GF-D8 (cell line): ENCODE measurements at regions not wholly inside any gene's neighbourhood (a gene's known extent, or its start where the extent isn't known, plus 50 kb on each side); places are given as distances from the start of the nearest gene placed in this dataset.

Source experiments
- DNase-seq: peaks from one replicate; lab custom pipeline; 2025; lab: John Stamatoyannopoulos, UW

- DNase-seq, result no peak
Observed at GRCh38 chr20:57847104-57847503, 137.3 kb upstream of the PMEPA1 start.

DNA sequence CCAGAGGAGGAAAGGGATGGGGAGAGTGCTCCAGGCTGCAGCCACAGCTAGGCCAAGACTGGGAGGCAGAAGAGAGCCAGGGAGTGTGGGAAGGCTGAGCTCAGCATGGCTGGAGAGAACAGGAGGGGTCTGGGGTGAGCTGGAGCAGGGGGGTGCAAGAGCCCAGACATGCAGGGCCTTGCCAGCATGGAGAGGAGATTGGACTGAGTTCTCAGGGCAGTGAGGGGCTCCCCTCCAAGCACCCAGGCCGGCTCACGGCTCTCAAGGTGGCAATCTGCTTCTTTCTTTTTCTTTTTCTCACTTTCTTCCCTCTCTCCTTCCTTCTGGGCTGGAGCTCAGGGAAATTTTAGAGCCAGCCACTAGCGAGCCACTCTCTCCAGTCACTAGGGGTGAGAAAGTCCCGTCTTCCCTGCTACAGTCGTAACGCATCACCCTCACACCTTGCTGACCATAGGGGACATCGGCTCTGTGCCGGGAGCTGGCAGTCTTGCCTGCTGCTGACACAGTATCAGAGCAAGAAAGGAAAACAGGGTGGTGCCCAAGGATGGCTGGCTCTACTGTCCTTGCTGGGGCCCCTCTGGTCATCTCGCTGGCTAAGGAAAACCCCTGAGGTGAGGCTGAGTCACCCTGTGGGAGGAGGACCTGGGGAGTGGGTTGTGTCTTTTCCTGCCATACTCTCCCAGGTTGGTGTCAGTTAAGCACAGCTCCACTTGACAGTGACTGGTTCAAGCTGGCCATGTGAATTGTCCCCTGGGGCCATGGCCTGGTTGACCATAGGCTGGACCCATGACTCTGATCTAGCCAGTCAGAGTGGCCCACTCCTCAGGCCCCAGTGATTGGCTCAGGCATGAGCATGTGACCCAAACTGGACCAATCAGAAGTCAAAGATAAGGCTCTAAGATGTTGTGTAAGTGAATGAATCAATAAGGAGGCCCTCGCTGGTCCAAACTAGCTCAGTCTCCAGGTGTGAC, 135.1 kb upstream of the PMEPA1 start:
- no peak for DNase-seq

GRCh38 chr20:57843941-57844625, 134.3 kb upstream of the PMEPA1 start:
- DNase-seq, result no peak

GRCh38 chr20:57842720-57843119, 132.9 kb upstream of the PMEPA1 start:
- DNase-seq, result no peak

DNA sequence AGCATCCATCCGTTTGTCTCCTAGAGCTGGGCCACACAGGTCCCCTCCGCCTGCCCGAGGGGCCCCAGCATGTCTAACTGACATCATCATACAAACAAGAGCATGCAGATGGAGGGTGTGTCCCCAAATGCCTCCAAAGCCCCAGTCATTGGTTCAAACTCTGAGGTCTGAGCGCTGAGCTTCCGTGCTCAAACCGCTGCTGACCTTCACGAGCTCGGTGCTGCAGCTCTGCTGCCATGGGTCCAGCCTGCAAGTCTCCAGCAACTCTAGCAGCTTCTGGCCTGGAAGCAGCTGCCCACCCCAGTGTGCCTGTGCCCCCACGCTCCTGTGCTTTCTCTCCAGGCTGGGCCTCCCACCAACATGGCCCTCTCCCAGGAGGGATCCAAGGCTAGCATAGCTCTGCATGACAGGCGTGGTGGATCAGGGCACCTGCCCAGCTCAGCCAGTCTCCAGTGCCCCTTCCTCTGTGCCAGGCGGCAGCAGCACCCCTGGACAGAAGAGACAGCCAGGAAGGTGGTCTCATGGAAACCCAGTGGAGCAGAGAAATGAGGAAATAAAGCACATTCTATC, 131.6 kb upstream of the PMEPA1 start:
- no peak for DNase-seq

DNA sequence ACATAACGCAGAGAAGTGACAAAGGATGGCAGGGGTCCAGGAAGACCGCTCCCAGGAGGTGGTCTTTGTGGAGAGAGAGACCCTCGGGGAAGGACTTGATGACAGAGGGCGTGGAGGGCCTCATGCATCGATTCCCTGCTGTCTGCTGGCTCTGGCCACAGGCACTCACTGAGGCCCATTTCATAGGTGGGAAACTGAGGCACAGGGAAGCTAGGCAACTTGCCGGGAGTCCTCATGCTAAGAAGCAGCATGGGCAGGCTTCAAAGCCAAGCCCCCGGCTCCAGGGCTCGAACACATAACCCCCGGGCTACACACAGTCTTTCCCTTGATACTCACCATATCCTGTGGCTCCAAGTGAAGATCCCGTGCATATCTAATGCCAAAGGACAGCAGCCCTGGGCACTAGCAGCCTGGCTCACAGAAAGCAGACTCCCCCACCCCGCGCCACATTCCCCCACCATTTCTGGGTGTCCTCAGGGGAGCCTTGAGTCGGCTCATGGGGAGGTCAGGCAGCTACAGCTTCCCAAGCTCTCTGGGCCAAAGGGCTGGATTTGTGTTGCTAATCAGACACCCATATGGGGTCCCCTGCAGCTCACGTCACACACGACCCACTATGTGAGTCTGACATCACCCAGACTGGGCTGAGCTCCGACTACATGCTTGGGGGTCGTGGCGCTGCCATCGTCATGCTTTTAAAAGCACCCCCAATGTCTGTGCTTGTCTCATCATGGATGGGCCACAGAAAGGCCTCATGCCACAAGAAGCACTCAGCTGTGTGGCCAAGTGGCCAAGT, 130.9 kb upstream of the PMEPA1 start:
- DNase-seq, result no peak

- no peak for DNase-seq
Observed at GRCh38 chr20:57840066-57840465, 130.3 kb upstream of the PMEPA1 start.

GRCh38 chr20:57838670-57839151, 128.9 kb upstream of the PMEPA1 start:
- no peak for DNase-seq

- no peak for DNase-seq
Observed at GRCh38 chr20:57837208-57838035, 127.6 kb upstream of the PMEPA1 start.

- DNase-seq, result no peak
Observed at GRCh38 chr20:57835588-57836455, 126.0 kb upstream of the PMEPA1 start.

- DNase-seq, result no peak
Observed at GRCh38 chr20:57835074-57835452, 125.2 kb upstream of the PMEPA1 start.

GRCh38 chr20:57834306-57835073, 124.7 kb upstream of the PMEPA1 start:
- no peak for DNase-seq

GRCh38 chr20:57831993-57832585, 122.3 kb upstream of the PMEPA1 start:
- no peak for DNase-seq

GRCh38 chr20:57831326-57831992, 121.6 kb upstream of the PMEPA1 start:
- DNase-seq, result no peak

DNA sequence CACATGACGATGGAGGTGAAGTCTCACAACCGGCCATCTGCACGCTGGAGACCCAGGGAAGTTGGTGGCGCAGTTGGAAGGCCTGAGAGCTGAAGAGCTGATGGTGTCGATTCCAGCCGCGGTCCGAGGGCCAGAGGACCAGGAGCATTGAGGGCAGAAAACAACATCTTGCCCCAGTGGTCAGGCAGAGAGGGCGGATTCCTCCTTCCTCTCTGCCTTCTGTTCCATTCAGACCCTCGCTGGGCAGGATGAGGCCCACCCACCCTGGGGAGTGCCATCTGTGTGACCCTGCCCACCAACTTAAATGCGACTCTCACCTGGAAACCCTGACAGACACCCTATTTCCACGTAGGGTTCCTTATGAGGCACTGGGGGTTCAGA, 120.7 kb upstream of the PMEPA1 start:
- no peak for DNase-seq

- DNase-seq, result no peak
Observed at GRCh38 chr20:57829805-57830514, 120.1 kb upstream of the PMEPA1 start.

GRCh38 chr20:57829336-57829735, 119.5 kb upstream of the PMEPA1 start:
- no peak for DNase-seq

- no peak for DNase-seq
Observed at GRCh38 chr20:57828696-57829095, 118.9 kb upstream of the PMEPA1 start.
